GM19463 (cell line): ENCODE measurements at regions not wholly inside any gene's neighbourhood (a gene's known extent, or its start where the extent isn't known, plus 50 kb on each side); places are given as distances from the start of the nearest gene placed in this dataset.

Source experiments
- ATAC-seq: cut with Tn5 transposase; IDR thresholded peaks from one replicate; pipeline ENCODE4 v1.9.1; 2021; ENCODE audit warnings: mild to moderate bottlenecking, moderate library complexity; ENCODE audit not compliant: unreplicated experiment

- ATAC-seq = no peak
Observed at GRCh38 chr18:24968238-24968775, 383.7 kb downstream of the ZNF521 start.

DNA sequence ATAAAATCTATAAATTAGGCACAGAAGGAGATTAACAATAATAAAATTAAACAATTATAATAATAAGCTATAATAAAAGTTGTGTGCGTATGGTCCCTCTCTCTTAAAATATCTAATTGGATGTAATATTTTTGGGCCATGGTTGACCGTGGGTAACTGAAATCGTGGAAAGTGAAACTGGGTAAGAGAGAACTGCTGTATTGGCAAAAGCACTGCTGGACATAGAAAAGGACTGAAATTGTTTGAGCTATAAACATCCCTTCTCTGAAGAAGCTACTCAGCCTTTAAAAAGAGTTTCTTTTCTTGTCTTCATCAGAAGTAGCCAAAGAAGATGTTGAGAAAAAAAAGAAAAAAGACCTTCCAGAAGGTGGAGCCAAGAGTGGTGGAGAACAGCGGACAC is 379.4 kb downstream of the ZNF521 start:
- no peak for ATAC-seq

DNA sequence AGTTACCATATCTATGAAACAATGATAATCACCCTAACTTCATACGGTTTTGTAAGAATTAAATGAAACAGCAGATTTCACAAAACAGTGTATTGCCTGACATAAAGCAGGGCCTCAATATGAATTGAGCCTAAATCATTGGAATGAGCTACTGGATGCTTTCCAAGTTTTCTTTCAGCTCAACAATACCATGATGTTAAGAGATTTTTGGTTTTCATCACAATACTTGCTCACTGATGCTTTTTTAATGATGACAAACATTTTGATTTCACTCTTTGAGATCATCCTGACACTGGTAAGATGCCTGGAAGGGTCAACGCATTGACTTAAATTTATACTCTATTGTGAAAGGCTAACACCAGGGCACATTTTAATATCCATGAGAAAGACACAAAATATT is 377.5 kb downstream of the ZNF521 start:
- no peak for ATAC-seq

DNA sequence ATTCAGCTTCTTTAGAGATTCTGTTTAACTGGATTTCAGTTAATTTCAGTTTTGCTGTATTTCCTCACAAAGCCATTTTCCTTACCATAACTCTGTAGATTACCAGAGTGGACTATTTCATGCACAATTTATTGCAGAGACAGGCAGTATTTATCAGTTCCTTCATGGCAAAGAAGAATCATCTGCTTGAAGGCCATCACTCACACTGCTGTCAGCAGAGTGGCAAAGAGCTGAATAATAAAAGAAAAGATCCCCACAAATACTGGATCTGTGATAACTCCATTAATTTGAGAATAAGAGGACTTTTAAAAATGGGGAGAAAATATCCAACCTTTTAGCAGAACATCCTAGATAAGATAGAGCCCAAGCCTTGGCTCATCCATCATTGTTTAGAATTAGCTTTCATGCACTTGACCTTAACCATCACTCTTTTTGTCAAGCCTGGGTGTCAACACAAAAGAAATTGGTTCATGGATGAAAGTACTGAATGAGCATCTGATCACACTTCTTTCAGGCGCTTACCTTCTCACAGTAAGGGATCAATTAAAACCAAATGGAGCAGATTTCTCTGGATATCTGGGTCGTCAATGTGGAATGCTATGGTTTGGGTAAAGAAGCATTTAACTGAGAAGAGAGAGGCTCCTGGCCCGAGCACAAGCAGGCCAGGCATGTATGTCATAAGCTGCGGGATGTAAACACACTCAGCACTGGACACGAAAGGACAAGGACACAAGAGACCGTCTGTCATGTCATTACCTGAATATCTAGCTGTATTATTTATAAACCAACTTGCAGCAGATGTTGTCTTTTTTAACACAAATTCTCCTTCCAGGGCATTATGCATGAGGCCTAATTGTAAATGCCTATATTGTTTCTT is 376.2 kb downstream of the ZNF521 start:
- ATAC-seq = no peak

GRCh38 chr18:24976502-24976901 is 375.5 kb downstream of the ZNF521 start:
- ATAC-seq = no peak

DNA sequence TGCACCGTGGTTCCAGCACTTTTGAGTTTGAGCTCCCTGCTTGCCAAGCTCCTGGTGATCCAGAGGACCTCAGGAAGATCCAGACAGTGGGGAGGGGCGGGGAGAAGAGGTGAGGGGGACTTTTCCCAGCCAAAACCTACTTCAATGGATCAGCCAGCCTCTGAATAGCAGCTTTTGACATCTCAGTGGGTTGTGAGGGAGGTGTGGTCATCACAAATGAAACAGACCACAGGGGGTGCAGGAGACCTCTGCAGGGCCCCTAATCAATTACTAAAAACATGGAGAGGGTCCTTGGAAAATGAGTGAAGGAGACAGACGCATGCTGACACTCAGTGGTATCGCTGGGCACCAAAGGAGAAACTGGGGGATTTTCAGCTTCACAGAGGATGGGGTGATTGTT is 372.7 kb downstream of the ZNF521 start:
- no peak for ATAC-seq

DNA sequence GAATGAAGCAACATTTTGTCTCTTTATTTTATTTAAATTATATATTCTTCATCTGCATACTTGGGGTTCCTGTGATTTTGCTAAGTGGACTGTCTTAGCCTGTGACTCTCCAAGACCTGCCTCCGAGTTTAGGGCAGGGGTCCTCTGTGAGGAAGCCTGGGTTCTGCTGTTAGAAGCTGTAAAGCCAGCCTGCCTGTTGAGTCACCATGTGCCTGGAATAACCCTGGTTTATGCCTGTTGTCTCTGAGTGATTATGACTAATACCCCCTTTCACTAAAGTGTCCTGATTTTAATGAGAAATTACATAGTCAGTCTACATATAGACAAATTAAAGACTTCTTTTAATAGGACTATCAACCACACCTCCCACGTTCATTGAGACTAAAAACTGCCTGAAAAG is 369.1 kb downstream of the ZNF521 start:
- ATAC-seq = no peak

DNA sequence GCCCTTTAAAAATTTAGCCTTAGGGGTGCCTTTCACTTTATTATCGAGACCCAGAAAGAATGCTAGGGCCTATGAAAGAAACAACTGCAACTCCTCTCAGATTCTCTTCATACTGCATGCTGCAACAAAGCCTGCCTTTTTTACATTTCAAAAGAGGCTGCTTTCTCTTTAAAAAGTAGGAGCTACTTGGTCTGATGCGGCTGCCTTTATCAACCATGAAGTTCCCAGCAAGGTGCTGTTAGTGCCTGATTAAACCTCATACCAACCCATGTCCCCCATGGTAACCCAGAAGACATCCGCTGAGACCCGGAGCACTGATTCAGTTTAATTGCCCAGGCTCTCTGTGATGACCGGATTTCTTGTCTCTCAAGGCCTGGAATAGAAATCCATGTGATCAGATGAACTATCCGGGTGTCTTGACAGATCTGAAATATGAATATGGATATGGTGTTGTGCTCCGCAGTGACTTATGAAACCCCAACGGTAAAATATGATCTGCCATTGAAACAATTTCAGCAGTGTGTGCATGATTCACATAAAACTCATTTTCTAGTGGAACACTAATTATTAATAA is 368.3 kb downstream of the ZNF521 start:
- ATAC-seq = no peak

- ATAC-seq = no peak
Observed at GRCh38 chr18:24985586-24985985, 366.4 kb downstream of the ZNF521 start.

DNA sequence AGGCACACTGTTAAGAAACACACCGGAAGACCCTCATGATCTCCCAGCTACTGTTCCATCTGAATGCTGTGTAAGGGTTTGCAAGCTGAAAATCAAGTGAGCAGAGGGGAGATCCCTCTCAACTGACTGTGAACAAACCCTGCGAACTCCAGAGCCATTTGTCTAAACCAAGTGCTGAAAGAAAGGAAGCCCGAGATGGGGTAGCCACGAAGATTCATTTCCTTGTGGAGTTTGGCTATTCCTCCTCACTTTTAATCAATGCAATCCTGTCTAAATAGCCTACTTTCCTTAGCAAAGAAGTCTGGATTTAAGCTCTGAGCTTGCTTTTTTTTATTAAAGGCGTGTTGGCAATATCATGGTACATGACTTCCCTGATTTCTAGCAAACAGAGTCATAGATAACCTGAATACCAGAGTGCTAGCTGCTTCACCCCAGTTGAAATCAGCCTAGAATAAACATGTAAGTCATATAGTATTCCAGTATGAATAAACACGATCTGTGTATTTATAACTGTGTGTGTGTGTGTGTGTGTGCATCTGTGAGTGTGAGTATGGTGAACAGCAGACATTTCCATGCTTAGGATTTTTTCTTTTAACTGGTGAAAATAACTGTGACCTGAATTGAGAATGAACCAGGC is 365.2 kb downstream of the ZNF521 start:
- no peak for ATAC-seq

- ATAC-seq = no peak
Observed at GRCh38 chr18:24987303-24988252, 364.4 kb downstream of the ZNF521 start.

GRCh38 chr18:24988253-24988840 is 363.6 kb downstream of the ZNF521 start:
- no peak for ATAC-seq

DNA sequence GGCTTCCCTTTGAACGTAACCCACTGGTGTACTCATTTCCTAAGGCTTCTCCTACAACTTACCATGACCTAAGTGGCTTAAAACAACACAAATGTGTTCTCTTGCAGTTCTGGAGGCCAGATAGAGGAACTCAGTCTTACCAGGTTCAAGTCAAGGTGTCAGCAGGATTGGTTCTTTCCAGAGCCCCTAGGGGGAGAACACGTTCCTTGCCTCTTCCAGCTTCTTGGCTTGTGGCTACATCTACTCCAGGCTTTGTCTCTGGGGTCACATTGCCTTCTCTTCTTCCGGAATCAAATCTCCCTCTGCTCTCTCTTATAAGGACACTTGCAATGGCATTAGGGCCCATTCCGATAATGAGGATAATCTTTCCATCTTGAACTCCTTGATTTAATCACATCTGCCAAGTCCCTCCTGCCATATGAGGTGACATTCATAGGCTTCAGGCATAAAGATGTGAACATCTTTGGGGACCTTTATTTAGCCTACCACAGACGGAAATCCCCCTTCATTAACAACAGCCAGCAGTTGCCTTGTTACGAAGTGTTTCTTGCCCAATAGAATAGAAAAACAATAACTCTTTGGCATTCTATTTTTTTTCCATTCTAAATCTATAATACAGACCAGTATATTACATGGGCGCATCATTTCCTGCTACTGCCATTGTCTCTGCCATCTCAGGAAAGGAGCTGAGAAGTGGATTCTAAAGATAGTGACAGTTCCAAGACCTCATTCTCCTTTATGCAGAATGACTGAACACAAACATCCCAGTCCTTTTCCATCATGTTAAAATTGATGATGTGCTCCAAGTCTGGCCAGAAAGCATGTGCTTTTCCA is 362.0 kb downstream of the ZNF521 start:
- ATAC-seq = no peak

GRCh38 chr18:24990671-24991134 is 361.3 kb downstream of the ZNF521 start:
- ATAC-seq = no peak

DNA sequence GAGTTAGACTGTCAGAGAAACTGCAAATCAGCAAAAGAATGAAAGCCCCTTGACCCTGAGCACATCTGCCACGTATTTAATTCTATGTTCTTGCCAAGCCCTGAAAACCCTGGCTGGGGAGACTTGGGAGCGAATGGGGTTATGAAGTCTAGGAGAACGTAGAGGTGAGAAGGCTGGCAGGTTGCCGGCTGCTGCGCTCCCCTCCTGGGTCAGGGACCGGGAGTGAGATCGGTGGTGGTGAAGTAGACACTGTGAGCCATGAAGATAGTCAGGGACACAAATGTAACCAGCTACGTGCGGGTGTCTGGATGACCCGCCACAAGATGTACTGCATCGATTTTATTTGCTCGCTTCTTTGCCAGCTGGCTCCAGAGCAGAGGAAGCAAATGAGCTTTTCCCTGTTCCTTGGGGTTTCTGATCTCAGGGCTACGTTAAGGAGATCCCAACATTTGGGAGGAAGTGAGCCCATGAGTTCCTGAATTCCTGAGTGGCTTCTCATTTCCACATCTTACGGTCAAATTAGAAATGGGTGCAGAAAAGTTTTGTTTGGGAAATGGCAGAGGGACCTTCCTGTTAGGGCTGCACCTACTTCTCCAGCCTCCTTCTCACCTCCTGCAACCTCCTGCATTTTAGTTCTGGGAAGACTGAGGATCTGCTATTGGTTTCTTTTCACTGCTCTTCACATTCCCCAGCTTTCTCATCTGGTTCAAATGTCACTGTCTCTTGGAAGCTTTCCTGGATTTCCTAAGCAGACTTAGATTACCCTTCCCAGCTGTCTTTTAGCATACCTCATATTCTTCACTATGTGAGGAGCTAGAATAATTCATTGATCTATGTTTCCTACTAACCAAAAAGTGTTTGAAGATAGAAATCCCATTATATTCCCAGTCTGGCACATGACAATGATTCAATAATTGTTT is 360.6 kb downstream of the ZNF521 start:
- ATAC-seq = no peak

- no peak for ATAC-seq
Observed at GRCh38 chr18:24992491-24992890, 359.5 kb downstream of the ZNF521 start.

- no peak for ATAC-seq
Observed at GRCh38 chr18:24993628-24994027, 358.3 kb downstream of the ZNF521 start.

GRCh38 chr18:24995056-24995455 is 356.9 kb downstream of the ZNF521 start:
- ATAC-seq = no peak
